GM23248 (cell line): ENCODE measurements at regions not wholly inside any gene's neighbourhood (a gene's known extent, or its start where the extent isn't known, plus 50 kb on each side); places are given as distances from the start of the nearest gene placed in this dataset.

Experiments used
- DNase-seq: peaks from one replicate; pipeline ENCODE4 v3.0.0-alpha.2; 2015
- H2AFZ ChIP-seq: fragments of 200-600 bp; sonication (generic); 2 replicates; pipeline ENCODE4 v1.6.1; 2016; ENCODE audit warnings: antibody characterized with exemption
- H3F3A ChIP-seq: fragments of 200-600 bp; sonication (generic); 2 replicates; pipeline ENCODE4 v1.6.1; 2016; ENCODE audit warnings: mild to moderate bottlenecking, antibody characterized with exemption, mixed run types; ENCODE audit not compliant: insufficient read depth
- H3K27ac ChIP-seq: fragments of 200-600 bp; sonication (generic); 2 replicates; pipeline ENCODE4 v1.5.1; 2016; ENCODE audit warnings: mild to moderate bottlenecking
- H3K27me3 ChIP-seq: fragments of 200-600 bp; sonication (generic); replicated peaks from 2 replicates; pipeline ENCODE4 v1.6.1; 2016; ENCODE audit warnings: mild to moderate bottlenecking; ENCODE audit not compliant: insufficient read depth
- H3K36me3 ChIP-seq: fragments of 200-600 bp; sonication (generic); 2 replicates; pipeline ENCODE4 v1.6.1; 2016; ENCODE audit warnings: low read depth, mild to moderate bottlenecking
- H3K4me1 ChIP-seq: fragments of 200-600 bp; sonication (generic); 2 replicates; pipeline ENCODE4 v1.6.1; 2016; ENCODE audit warnings: mild to moderate bottlenecking; ENCODE audit not compliant: insufficient read depth
- H3K4me2 ChIP-seq: fragments of 200-600 bp; sonication (generic); one replicate; pipeline ENCODE4 v1.6.1; 2016; ENCODE audit warnings: mild to moderate bottlenecking; ENCODE audit not compliant: unreplicated experiment
- H3K4me3 ChIP-seq: fragments of 200-600 bp; sonication (generic); 2 replicates; pipeline ENCODE4 v1.5.1; 2016; ENCODE audit warnings: mild to moderate bottlenecking
- H3K79me2 ChIP-seq: fragments of 200-600 bp; sonication (generic); 2 replicates; pipeline ENCODE4 v1.6.1; 2016; ENCODE audit warnings: mild to moderate bottlenecking; ENCODE audit not compliant: insufficient read depth
- H3K9ac ChIP-seq: fragments of 200-600 bp; sonication (generic); 2 replicates; pipeline ENCODE4 v1.6.1; 2016; ENCODE audit warnings: mild to moderate bottlenecking
- H3K9me2 ChIP-seq: fragments of 200-600 bp; sonication (generic); 2 replicates; pipeline ENCODE4 v1.6.1; 2016; ENCODE audit warnings: mixed run types, mild to moderate bottlenecking, moderate library complexity; ENCODE audit not compliant: insufficient read depth
- H3K9me3 ChIP-seq: fragments of 200-600 bp; sonication (generic); one replicate; pipeline ENCODE4 v1.6.1; 2017; ENCODE audit warnings: low read depth
- H4K20me1 ChIP-seq: fragments of 200-600 bp; sonication (generic); 2 replicates; pipeline ENCODE4 v1.6.0; 2016; ENCODE audit not compliant: insufficient read depth
- EZH2 ChIP-seq: fragments of 200-600 bp; sonication (generic); IDR thresholded peaks from 2 replicates; pipeline ENCODE4 v1.6.1; 2018; ENCODE audit warnings: antibody characterized with exemption, mild to moderate bottlenecking; ENCODE audit not compliant: insufficient read depth, poor library complexity, severe bottlenecking
- EZH2phosphoT487 ChIP-seq: fragments of 200-600 bp; sonication (generic); IDR thresholded peaks from 2 replicates; pipeline ENCODE4 v1.6.1; 2018; ENCODE audit warnings: antibody characterized with exemption, moderate library complexity, mild to moderate bottlenecking, low read depth; ENCODE audit not compliant: insufficient read depth
- WGBS, 2 experiments: methylation state at CpG; one replicate each; pipeline ENCODE4 v1.1.6; 2015 to 2017; ENCODE audit warnings: low lambda C conversion rate in 2 of 2, low coverage in 1 of 2; ENCODE audit errors: missing lambda C conversion rate in 2 of 2; 5-methylcytosine and 5-hydroxymethylcytosine counted together
- in situ Hi-C: fragments of 300-500 bp; cut with MboI; formaldehyde crosslinking; loops from 2 replicates; pipeline ENCODE4 v1.15.0; 2020

GRCh38 chr18:76137216-76137615 is 357.8 kb downstream of the ZNF516 start:
- Histone ChIP-seq H3K36me3 (no peaks in the 10 kb centered on the region), H4K20me1 (no peaks in the 10 kb centered on the region), H3K9me3 (no peaks in the 10 kb centered on the region), H3K4me1 (no peaks in the 10 kb centered on the region), H3K4me2 (no peak overlapping the region), H3K9me2 (no peaks in the 10 kb centered on the region), H3K4me3 (no peak overlapping the region), H3K9ac (no peak overlapping the region), H3K79me2 (no peaks in the 10 kb centered on the region), H3K27me3 (no peaks in the 10 kb centered on the region), H3K27ac (no peak overlapping the region), H2AFZ (no peak overlapping the region), H3F3A (no peaks in the 10 kb centered on the region)
- DNase-seq, result no peak
- 47 to 51% methylated on average over 6 of the region's 6 CpGs for WGBS, 2 experiments
- in situ Hi-C loops, result no loop called here
- TF ChIP-seq EZH2phosphoT487 (no peak), EZH2 (no peak)

DNA sequence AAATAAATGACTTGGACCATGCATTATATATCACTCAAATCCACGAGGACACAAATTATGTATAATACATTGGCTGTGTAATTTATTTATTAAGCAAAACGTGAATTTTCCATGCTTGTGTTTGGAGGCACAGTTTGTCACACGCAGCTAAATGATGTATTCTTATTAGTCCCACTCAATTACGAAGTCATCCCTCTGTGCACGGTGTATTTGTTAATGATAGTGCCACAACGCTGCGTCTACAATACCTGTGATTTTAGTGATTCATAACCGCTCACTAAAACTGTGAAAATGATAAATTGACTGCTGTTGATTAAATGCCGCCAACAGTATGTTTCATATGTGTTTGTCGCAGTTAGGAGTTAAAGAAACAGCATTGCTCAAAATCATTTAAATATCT is 358.3 kb downstream of the ZNF516 start:
- no peak overlapping the region for H3K27ac ChIP-seq
- H3K36me3 ChIP-seq, result no peaks in the 10 kb centered on the region
- no peak overlapping the region for H3K4me3 ChIP-seq
- H4K20me1 ChIP-seq, result no peaks in the 10 kb centered on the region
- H3F3A ChIP-seq, result no peaks in the 10 kb centered on the region
- H3K9ac ChIP-seq, result no peak overlapping the region
- in situ Hi-C loops, result no loop called here
- no peak for TF ChIP-seq EZH2phosphoT487
- no peak for TF ChIP-seq EZH2
- no peaks in the 10 kb centered on the region for H3K9me3 ChIP-seq
- H3K9me2 ChIP-seq, result no peaks in the 10 kb centered on the region
- WGBS, 2 experiments, result 39 to 41% methylated on average over 10 of the region's 10 CpGs
- no peaks in the 10 kb centered on the region for H3K79me2 ChIP-seq
- no peak overlapping the region for H3K4me2 ChIP-seq
- no peak overlapping the region for H2AFZ ChIP-seq
- no peaks in the 10 kb centered on the region for H3K27me3 ChIP-seq
- H3K4me1 ChIP-seq, result no peaks in the 10 kb centered on the region
- DNase-seq, result no peak

- H3F3A ChIP-seq, result no peaks in the 10 kb centered on the region
- no peaks in the 10 kb centered on the region for H3K9me2 ChIP-seq
- no peaks in the 10 kb centered on the region for H3K4me1 ChIP-seq
- H3K36me3 ChIP-seq, result no peaks in the 10 kb centered on the region
- H3K4me3 ChIP-seq, result no peak overlapping the region
- no peak overlapping the region for H3K4me2 ChIP-seq
- no peak for DNase-seq
- H4K20me1 ChIP-seq, result no peaks in the 10 kb centered on the region
- H3K9ac ChIP-seq, result no peak overlapping the region
- TF ChIP-seq EZH2phosphoT487, result no peak
- no peak for TF ChIP-seq EZH2
- H3K27me3 ChIP-seq, result no peaks in the 10 kb centered on the region
- WGBS, 2 experiments, result 0 to 7% methylated on average over 1 of the region's 1 CpG
- H3K27ac ChIP-seq, result no peak overlapping the region
- no peaks in the 10 kb centered on the region for H3K79me2 ChIP-seq
- no peak overlapping the region for H2AFZ ChIP-seq
- in situ Hi-C loops, result no loop called here
- no peaks in the 10 kb centered on the region for H3K9me3 ChIP-seq
Measured at GRCh38 chr18:76134628-76135027, 360.4 kb downstream of the ZNF516 start.

DNA sequence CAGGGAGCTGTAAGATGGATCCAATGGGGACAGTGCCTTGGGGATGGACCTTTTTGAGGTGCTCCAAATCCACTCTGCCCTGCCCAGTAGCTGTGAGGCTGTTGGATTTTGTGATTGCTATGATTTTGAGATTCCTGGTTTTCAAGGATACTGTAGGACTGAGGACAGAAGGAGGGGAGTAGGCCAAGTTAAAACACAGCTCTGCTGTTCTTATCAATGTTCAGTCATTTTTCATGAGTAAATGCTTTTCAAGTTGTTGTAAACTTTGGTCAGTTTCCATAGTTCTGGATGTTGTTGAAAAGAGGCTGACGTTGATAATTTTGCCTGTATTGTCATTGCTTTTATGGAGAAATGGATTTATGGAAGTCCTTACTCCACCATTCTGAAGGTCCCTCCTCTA is 361.2 kb downstream of the ZNF516 start:
- in situ Hi-C loops, result no loop called here
- no peaks in the 10 kb centered on the region for H3K9me2 ChIP-seq
- H2AFZ ChIP-seq, result no peak overlapping the region
- DNase-seq, result no peak
- H3K4me1 ChIP-seq, result no peaks in the 10 kb centered on the region
- H3K9ac ChIP-seq, result no peak overlapping the region
- no peak overlapping the region for H3K27ac ChIP-seq
- no peak for TF ChIP-seq EZH2
- TF ChIP-seq EZH2phosphoT487, result no peak
- WGBS, 2 experiments, result 11 to 24% methylated on average over 1 of the region's 1 CpG
- H3K79me2 ChIP-seq, result no peaks in the 10 kb centered on the region
- H4K20me1 ChIP-seq, result no peaks in the 10 kb centered on the region
- no peaks in the 10 kb centered on the region for H3K27me3 ChIP-seq
- no peaks in the 10 kb centered on the region for H3F3A ChIP-seq
- no peaks in the 10 kb centered on the region for H3K9me3 ChIP-seq
- no peak overlapping the region for H3K4me2 ChIP-seq
- H3K4me3 ChIP-seq, result no peak overlapping the region
- no peaks in the 10 kb centered on the region for H3K36me3 ChIP-seq

DNA sequence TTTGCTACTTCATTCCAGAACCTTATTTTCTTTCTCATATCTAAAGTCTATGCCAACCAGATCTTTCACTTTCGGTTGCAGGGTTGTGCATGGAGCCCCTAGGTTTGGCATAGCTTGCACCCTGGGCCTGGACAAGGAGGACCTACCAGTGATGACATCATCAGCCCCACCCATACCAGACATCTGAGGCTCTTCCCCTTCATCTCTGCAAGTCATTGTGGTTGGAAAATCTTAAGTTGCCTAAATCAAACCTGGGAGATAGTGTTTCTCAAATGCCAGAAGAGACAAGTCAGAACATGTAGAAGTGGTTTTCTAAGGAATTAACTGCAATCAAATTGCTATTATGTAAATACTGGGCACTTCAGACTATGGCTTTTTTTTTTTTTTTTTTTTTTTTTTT is 363.3 kb downstream of the ZNF516 start:
- Histone ChIP-seq H3K4me2 (no peak overlapping the region), H3F3A (no peaks in the 10 kb centered on the region), H3K9me2 (no peaks in the 10 kb centered on the region), H3K27me3 (no peaks in the 10 kb centered on the region), H3K9ac (no peak overlapping the region), H3K27ac (no peak overlapping the region), H4K20me1 (no peaks in the 10 kb centered on the region), H3K79me2 (no peaks in the 10 kb centered on the region), H3K4me3 (no peak overlapping the region), H3K4me1 (no peaks in the 10 kb centered on the region), H3K36me3 (no peaks in the 10 kb centered on the region), H3K9me3 (no peaks in the 10 kb centered on the region), H2AFZ (no peak overlapping the region)
- DNase-seq, result no peak
- in situ Hi-C loops, result no loop called here
- WGBS, 2 experiments, result 19 to 30% methylated on average over 1 of the region's 1 CpG
- TF ChIP-seq EZH2 (no peak), EZH2phosphoT487 (no peak)
